ENCODE measurements at regions not wholly inside any gene's neighbourhood (a gene's known extent, or its start where the extent isn't known, plus 50 kb on each side); places are given as distances from the start of the nearest gene placed in this dataset.
A peak's percentile ranks its signal among the peaks of the same experiment; 100 is the strongest.

GRCh38 chr7:33700001-33700899 is 205.1 kb upstream of the BMPER start:
- peak overlapping the region; percentile 1 to 2 for H3K4me3 ChIP-seq (ENCODE audit: low read length in 2 of 2)
- peaks cover 3 to 23% of the 10 kb centered on the region in 2 donors for H3K4me1 ChIP-seq (ENCODE audit: control insufficient read depth in 2 of 2, insufficient read depth in 2 of 2, low read length in 2 of 2)
- H3K9me3 ChIP-seq (ENCODE audit: control insufficient read depth in 2 of 2, low read length in 2 of 2): peaks cover 2 to 6% of the 10 kb centered on the region in 2 donors
- H3K36me3 ChIP-seq (ENCODE audit: control insufficient read depth in 2 of 2, insufficient read depth in 2 of 2, low read length in 2 of 2): no peaks in the 10 kb centered on the region
- H3K27ac ChIP-seq (ENCODE audit: low read depth in 2 of 2, low read length in 2 of 2): peak overlapping the region; percentile 44 to 48
- H3K27me3 ChIP-seq (ENCODE audit: control insufficient read depth in 2 of 2, insufficient read depth in 2 of 2, low read length in 2 of 2): no peaks in the 10 kb centered on the region
- no peak overlapping the region for H3K9ac ChIP-seq (ENCODE audit: low read depth in 1 of 2, low read length in 2 of 2)

GRCh38 chr7:33701189-33701740 is 204.1 kb upstream of the BMPER start:
- Histone ChIP-seq H3K27ac (ENCODE audit: low read depth in 2 of 2, low read length in 2 of 2) (no peak overlapping the region), H3K9me3 (ENCODE audit: control insufficient read depth in 2 of 2, low read length in 2 of 2) (peaks cover 2 to 6% of the 10 kb centered on the region in 2 donors), H3K4me1 (ENCODE audit: control insufficient read depth in 2 of 2, insufficient read depth in 2 of 2, low read length in 2 of 2) (peaks cover 3 to 23% of the 10 kb centered on the region in 2 donors), H3K27me3 (ENCODE audit: control insufficient read depth in 2 of 2, insufficient read depth in 2 of 2, low read length in 2 of 2) (no peaks in the 10 kb centered on the region), H3K4me3 (ENCODE audit: low read length in 2 of 2) (no peak overlapping the region), H3K9ac (ENCODE audit: low read depth in 1 of 2, low read length in 2 of 2) (no peak overlapping the region), H3K36me3 (ENCODE audit: control insufficient read depth in 2 of 2, insufficient read depth in 2 of 2, low read length in 2 of 2) (no peaks in the 10 kb centered on the region)

- no peak overlapping the region for H3K27ac ChIP-seq (ENCODE audit: low read depth in 2 of 2, low read length in 2 of 2)
- no peaks in the 10 kb centered on the region for H3K27me3 ChIP-seq (ENCODE audit: control insufficient read depth in 2 of 2, insufficient read depth in 2 of 2, low read length in 2 of 2)
- H3K9me3 ChIP-seq (ENCODE audit: control insufficient read depth in 2 of 2, low read length in 2 of 2): peaks cover 2 to 6% of the 10 kb centered on the region in 2 donors
- no peak overlapping the region for H3K9ac ChIP-seq (ENCODE audit: low read depth in 1 of 2, low read length in 2 of 2)
- H3K4me1 ChIP-seq (ENCODE audit: control insufficient read depth in 2 of 2, insufficient read depth in 2 of 2, low read length in 2 of 2): peaks cover 3 to 26% of the 10 kb centered on the region in 2 donors
- H3K4me3 ChIP-seq (ENCODE audit: low read length in 2 of 2): no peak overlapping the region
- H3K36me3 ChIP-seq (ENCODE audit: control insufficient read depth in 2 of 2, insufficient read depth in 2 of 2, low read length in 2 of 2): no peaks in the 10 kb centered on the region
These were observed 203.4 kb upstream of the BMPER start for GRCh38 chr7:33701927-33702326.

- Histone ChIP-seq H3K9ac (ENCODE audit: low read depth in 1 of 2, low read length in 2 of 2) (no peak overlapping the region), H3K36me3 (ENCODE audit: control insufficient read depth in 2 of 2, insufficient read depth in 2 of 2, low read length in 2 of 2) (no peaks in the 10 kb centered on the region), H3K9me3 (ENCODE audit: control insufficient read depth in 2 of 2, low read length in 2 of 2) (peaks cover 2 to 6% of the 10 kb centered on the region in 2 donors), H3K27me3 (ENCODE audit: control insufficient read depth in 2 of 2, insufficient read depth in 2 of 2, low read length in 2 of 2) (no peaks in the 10 kb centered on the region), H3K4me3 (ENCODE audit: low read length in 2 of 2) (no peak overlapping the region), H3K4me1 (ENCODE audit: control insufficient read depth in 2 of 2, insufficient read depth in 2 of 2, low read length in 2 of 2) (peaks cover 3 to 26% of the 10 kb centered on the region in 2 donors), H3K27ac (ENCODE audit: low read depth in 2 of 2, low read length in 2 of 2) (no peak overlapping the region)
These were observed 202.8 kb upstream of the BMPER start for GRCh38 chr7:33702514-33703054.

- H3K4me3 ChIP-seq (ENCODE audit: low read length in 2 of 2): no peak overlapping the region
- H3K9me3 ChIP-seq (ENCODE audit: control insufficient read depth in 2 of 2, low read length in 2 of 2): peaks cover 2 to 6% of the 10 kb centered on the region in 2 donors
- no peak overlapping the region for H3K27ac ChIP-seq (ENCODE audit: low read depth in 2 of 2, low read length in 2 of 2)
These were observed 200.0 kb upstream of the BMPER start for GRCh38 chr7:33705333-33705833.

GRCh38 chr7:33706186-33706585 is 199.2 kb upstream of the BMPER start:
- no peaks in the 10 kb centered on the region for H3K36me3 ChIP-seq (ENCODE audit: control insufficient read depth in 2 of 2, insufficient read depth in 2 of 2, low read length in 2 of 2)
- H3K9me3 ChIP-seq (ENCODE audit: control insufficient read depth in 2 of 2, low read length in 2 of 2): peaks cover 2 to 4% of the 10 kb centered on the region in 2 donors
- no peak overlapping the region for H3K4me3 ChIP-seq (ENCODE audit: low read length in 2 of 2)
- no peak overlapping the region for H3K9ac ChIP-seq (ENCODE audit: low read depth in 1 of 2, low read length in 2 of 2)
- H3K4me1 ChIP-seq (ENCODE audit: control insufficient read depth in 2 of 2, insufficient read depth in 2 of 2, low read length in 2 of 2): peaks cover 0 to 3% of the 10 kb centered on the region in 2 donors
- no peak overlapping the region for H3K27ac ChIP-seq (ENCODE audit: low read depth in 2 of 2, low read length in 2 of 2)
- H3K27me3 ChIP-seq (ENCODE audit: control insufficient read depth in 2 of 2, insufficient read depth in 2 of 2, low read length in 2 of 2): no peaks in the 10 kb centered on the region

More at GRCh38 chr7:33705333-33705833, 200.0 kb upstream of the BMPER start:
- Histone ChIP-seq H3K36me3 (ENCODE audit: control insufficient read depth in 2 of 2, insufficient read depth in 2 of 2, low read length in 2 of 2) (no peaks in the 10 kb centered on the region), H3K9ac (ENCODE audit: low read depth in 1 of 2, low read length in 2 of 2) (no peak overlapping the region), H3K4me1 (ENCODE audit: control insufficient read depth in 2 of 2, insufficient read depth in 2 of 2, low read length in 2 of 2) (peaks cover 0 to 8% of the 10 kb centered on the region in 2 donors), H3K27me3 (ENCODE audit: control insufficient read depth in 2 of 2, insufficient read depth in 2 of 2, low read length in 2 of 2) (no peaks in the 10 kb centered on the region)

GRCh38 chr7:33706771-33707200 is 198.6 kb upstream of the BMPER start:
- H3K36me3 ChIP-seq (ENCODE audit: control insufficient read depth in 2 of 2, insufficient read depth in 2 of 2, low read length in 2 of 2): no peaks in the 10 kb centered on the region
- no peak overlapping the region for H3K9ac ChIP-seq (ENCODE audit: low read depth in 1 of 2, low read length in 2 of 2)
- no peaks in the 10 kb centered on the region for H3K9me3 ChIP-seq (ENCODE audit: control insufficient read depth in 2 of 2, low read length in 2 of 2)
- no peak overlapping the region for H3K4me3 ChIP-seq (ENCODE audit: low read length in 2 of 2)
- H3K27ac ChIP-seq (ENCODE audit: low read depth in 2 of 2, low read length in 2 of 2): no peak overlapping the region
- H3K27me3 ChIP-seq (ENCODE audit: control insufficient read depth in 2 of 2, insufficient read depth in 2 of 2, low read length in 2 of 2): no peaks in the 10 kb centered on the region
- H3K4me1 ChIP-seq (ENCODE audit: control insufficient read depth in 2 of 2, insufficient read depth in 2 of 2, low read length in 2 of 2): peaks cover 0 to 3% of the 10 kb centered on the region in 2 donors

GRCh38 chr7:33707427-33707826 is 197.9 kb upstream of the BMPER start:
- Histone ChIP-seq H3K9ac (ENCODE audit: low read depth in 1 of 2, low read length in 2 of 2) (no peak overlapping the region), H3K9me3 (ENCODE audit: control insufficient read depth in 2 of 2, low read length in 2 of 2) (no peaks in the 10 kb centered on the region), H3K36me3 (ENCODE audit: control insufficient read depth in 2 of 2, insufficient read depth in 2 of 2, low read length in 2 of 2) (no peaks in the 10 kb centered on the region), H3K4me3 (ENCODE audit: low read length in 2 of 2) (no peak overlapping the region), H3K27ac (ENCODE audit: low read depth in 2 of 2, low read length in 2 of 2) (no peak overlapping the region), H3K4me1 (ENCODE audit: control insufficient read depth in 2 of 2, insufficient read depth in 2 of 2, low read length in 2 of 2) (peaks cover 0 to 3% of the 10 kb centered on the region in 2 donors), H3K27me3 (ENCODE audit: control insufficient read depth in 2 of 2, insufficient read depth in 2 of 2, low read length in 2 of 2) (no peaks in the 10 kb centered on the region)

GRCh38 chr7:33710608-33711007 is 194.7 kb upstream of the BMPER start:
- no peaks in the 10 kb centered on the region for H3K9me3 ChIP-seq (ENCODE audit: control insufficient read depth in 2 of 2, low read length in 2 of 2)
- H3K36me3 ChIP-seq (ENCODE audit: control insufficient read depth in 2 of 2, insufficient read depth in 2 of 2, low read length in 2 of 2): no peaks in the 10 kb centered on the region
- no peaks in the 10 kb centered on the region for H3K27me3 ChIP-seq (ENCODE audit: control insufficient read depth in 2 of 2, insufficient read depth in 2 of 2, low read length in 2 of 2)
- no peak overlapping the region for H3K4me3 ChIP-seq (ENCODE audit: low read length in 2 of 2)
- peaks cover 0 to 3% of the 10 kb centered on the region in 2 donors for H3K4me1 ChIP-seq (ENCODE audit: control insufficient read depth in 2 of 2, insufficient read depth in 2 of 2, low read length in 2 of 2)
- H3K9ac ChIP-seq (ENCODE audit: low read depth in 1 of 2, low read length in 2 of 2): no peak overlapping the region
- H3K27ac ChIP-seq (ENCODE audit: low read depth in 2 of 2, low read length in 2 of 2): no peak overlapping the region
